DMS79 treated with DMSO at 0.1 percent for 48 hours (cell line): ENCODE measurements at regions not wholly inside any gene's neighbourhood (a gene's known extent, or its start where the extent isn't known, plus 50 kb on each side); places are given as distances from the start of the nearest gene placed in this dataset.

Experiments
- DNase-seq: peaks from one replicate; lab custom pipeline; 2025; lab: John Stamatoyannopoulos, UW

DNA sequence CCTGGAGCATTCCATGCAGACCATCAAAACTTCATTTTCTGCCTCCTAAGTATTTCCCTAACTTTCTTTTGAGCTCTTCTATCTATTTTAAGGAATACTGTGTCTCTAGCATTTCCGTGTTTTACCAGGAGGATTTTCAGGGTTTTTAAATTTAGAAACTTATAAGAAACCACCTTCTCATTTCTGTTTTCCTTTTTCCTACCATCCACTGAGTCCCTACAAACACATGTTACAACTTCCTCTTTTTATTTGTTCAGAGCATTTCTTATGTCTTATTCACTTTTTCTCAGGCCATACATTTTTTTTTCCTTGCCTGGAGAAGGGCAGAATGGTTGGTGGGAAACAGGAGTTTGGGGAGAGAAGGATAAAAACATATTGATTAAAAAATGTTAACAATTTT is 130.0 kb upstream of the BMP5 start:
- no peak for DNase-seq

DNA sequence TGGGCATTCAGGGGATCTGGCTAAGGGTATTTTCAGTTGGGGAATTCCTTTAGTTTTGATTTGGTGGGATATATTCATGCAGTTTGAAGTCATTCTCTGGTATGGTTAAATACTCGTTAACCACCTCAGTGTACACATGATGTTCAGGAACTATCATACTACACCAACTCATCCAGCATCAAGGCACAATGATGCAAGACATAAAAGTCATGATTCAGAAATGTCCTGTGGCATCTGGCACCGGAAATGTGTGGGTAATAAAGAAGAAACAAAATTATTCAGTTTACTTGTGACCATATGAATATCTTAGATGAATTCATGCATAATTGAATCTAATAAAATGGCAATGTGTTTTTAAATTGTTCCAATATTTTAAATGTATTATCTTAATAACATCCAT is 129.0 kb upstream of the BMP5 start:
- DNase-seq, result no peak

GRCh38 chr6:56003616-56004015 is 128.2 kb upstream of the BMP5 start:
- DNase-seq, result no peak

GRCh38 chr6:56002336-56002735 is 126.9 kb upstream of the BMP5 start:
- no peak for DNase-seq

DNA sequence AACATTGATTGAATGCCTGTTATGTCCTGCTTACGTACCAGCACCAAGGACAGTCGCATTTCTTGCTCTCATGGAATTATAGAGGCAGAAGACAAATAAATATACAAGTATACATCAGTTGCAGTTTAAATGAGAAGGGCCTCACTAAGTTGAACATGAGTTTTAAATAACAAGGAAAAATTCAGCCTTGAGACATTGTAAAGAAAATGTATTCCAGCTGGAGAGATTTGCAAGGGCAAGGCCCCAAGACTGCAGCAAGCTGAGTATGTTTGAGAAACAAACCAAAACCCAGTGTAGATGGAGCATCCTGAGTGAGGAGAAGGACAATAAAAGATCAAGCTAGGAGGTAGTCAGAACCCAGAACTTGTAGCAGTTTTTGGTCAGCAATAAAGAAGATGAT is 123.2 kb upstream of the BMP5 start:
- no peak for DNase-seq

- DNase-seq, result no peak
Measured at GRCh38 chr6:55997223-55997874, 122.0 kb upstream of the BMP5 start.

- no peak for DNase-seq
Measured at GRCh38 chr6:55994531-55994930, 119.1 kb upstream of the BMP5 start.

DNA sequence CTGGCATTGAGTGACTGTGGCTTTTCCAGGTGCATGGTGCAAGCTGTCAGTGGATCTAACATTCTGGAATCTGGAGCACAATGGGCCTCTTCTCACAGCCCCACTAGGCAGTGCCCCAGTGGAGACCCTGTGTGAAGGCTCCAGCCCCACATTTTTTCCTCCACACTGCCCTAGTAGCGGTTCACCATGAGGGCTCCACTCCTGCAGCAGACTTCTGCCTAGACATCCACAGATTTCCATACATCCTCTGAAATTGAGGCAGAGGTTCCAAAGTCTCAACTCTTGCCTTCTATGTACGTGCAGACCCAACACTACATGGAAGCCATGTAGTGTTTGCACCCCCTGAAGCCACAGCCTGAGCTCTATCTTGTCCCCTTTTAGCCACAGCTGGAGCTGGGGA is 118.0 kb upstream of the BMP5 start:
- no peak for DNase-seq

DNA sequence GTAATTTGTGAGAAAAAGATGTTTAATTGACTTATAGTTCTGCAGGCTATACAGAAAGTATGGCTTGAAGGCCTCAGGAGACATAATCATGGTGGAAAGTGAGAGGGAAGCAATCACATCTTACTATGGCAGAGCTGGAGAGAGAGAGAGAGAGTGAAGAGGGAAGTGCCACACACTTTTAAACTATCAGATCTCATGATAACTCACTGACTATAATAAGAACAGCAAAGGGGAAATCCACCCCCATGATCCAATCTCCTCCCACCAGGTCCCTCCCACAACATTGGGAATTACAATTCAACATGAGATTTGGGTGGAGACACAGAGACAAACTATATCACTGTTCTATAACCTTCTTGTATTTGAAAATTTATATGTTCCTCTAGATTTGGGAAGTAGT is 117.2 kb upstream of the BMP5 start:
- DNase-seq, result no peak

GRCh38 chr6:55985309-55985708 is 109.9 kb upstream of the BMP5 start:
- DNase-seq, result no peak

DNA sequence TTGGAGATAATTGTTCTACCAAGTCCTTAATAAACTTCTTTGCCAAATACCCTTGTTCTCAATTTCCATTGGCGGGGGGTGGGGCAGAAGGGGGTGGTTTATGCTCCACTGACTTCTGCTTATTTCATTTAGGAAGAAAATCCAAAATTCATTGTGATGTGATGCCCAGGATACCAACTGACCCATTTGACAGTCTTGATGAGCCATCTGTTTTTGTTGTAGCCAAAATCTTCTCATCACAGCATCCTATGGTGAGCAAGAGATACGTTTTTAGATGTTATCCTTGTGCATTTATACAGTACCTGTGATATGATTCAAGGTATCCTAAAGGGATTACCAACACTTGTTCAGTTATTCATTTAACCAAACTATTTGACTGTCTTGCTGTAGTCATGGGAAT is 108.5 kb upstream of the BMP5 start:
- no peak for DNase-seq

DNA sequence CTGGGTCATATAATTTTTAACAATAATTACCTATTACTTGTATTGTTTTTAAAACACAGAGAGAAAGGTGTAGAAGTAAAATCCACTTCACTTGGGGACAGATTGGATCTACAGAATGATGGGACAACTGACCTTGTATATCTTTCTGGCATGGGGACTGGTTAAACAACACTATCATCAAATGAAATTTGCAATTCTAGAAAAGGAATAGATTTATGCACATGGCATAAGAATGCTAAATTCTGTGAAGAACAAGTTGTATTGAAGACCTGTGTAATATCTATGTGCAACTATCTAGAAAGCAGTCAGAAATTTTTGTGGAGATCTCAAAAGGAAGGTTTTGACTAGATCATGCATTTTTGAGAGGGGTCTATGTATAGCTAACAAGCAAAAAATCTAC is 106.3 kb upstream of the BMP5 start:
- no peak for DNase-seq

DNA sequence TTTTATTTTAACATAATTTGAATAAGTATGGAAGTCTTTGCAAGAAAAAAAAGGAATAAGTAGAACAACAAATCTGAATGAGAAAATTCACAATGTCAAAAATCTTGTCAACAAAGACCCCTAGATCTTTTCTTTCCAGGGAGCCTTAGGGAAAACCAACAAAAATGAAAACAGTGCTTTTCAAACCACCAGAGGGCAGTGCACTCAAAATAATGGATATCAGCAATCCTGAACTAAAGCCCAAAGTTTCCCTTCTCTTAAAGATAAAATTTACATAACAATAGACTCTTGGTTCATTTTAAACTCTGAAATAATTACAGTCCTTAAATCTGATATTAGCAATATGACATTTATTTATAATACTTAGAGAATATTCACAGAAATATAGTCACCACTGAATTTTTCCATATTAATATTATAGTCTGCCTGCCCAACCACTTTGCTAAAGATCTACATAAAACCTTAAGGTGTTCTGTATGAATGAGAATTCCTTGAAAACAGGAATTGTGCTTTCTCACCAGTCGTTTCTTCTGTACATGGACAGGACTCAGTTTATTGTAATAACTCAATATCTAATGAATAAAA is 105.3 kb upstream of the BMP5 start:
- DNase-seq, result peak; percentile 58

DNA sequence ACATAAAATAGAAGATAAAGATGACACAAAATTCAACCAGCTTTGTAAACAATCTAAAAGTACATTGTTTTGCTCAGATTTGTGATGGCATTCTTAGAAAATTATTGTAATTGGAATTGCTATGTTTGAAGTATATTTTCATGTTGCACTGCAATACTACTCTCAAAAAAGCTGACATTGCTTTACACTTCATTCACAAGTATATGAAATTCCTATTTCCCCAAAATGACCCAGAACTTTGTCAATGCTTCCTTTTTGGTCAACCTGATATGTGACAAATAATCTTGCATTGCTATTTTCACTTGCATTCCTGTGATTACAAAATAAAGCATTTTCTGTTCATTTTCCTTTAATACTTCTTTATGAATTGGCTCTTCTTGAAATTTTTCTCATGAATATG is 104.1 kb upstream of the BMP5 start:
- DNase-seq, result no peak

DNA sequence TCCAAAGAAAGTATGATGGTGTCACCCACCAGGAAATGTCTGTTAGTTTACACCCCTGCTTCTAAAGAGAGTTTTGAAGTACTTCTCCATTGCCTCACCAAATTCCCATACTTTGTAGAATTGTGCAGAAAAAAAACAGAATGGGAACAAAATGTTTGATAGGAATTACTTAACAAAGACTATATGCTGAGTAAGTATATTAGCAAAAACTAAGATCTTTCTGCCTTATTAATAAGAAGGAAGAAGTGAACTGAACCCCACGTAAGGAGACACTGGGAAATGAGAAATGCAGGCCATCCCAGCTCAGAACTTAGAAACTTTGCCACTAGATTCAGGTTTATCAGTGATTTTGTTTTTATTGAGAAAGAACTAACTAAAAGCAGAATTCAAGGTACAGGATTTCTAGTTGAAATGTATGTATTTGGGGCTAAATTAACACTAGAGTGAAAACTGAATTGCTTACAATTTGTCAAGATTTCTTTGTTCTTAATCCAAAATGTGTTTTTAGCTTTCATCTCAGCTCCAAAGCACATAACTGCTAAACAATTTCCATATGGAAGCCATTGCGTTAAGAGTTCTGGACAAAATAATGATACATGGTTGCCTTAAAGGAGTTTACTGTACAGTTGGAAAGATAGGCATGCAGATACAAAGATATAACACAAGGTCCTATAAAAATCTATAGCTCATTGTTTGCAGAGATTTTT is 102.7 kb upstream of the BMP5 start:
- no peak for DNase-seq

GRCh38 chr6:55974688-55975087 is 99.3 kb upstream of the BMP5 start:
- DNase-seq, result no peak

DNA sequence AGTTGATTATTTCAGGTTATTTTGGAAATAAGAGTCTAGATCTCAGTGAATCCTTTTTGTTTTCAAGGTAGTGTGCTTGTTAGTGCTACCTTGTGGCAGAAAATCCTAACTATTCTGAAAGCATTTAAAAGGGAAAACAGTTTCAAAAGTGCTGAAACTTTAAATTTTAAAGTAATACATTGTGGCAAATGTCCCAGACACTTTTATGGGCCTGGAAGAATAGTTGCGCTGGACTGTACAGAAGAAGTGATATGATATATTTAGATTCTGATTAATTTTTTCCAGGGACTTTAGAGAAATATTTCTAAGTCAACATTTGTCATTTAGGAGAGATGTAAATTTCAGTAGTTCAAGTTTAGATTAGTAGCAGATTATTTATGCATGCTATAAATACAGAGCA is 96.7 kb upstream of the BMP5 start:
- DNase-seq, result no peak

DNA sequence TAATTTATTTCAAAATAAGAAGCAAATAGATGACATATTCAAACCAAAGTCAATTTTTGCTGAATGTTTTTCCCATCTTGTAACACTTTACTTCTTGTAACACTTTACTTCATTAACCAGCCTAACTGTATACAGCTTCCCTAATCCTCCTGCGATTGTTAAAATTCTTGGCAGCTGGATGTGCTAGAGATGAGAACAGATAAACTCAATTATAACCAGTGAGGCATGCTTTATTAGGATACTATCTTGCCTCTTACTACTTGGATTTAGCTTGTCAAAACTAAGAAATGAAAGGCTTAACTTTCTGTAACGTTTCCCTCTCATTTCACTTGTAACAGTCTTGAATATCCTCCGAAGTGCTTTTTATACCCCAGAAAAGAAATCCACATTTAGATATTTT is 94.1 kb upstream of the BMP5 start:
- DNase-seq, result no peak

DNA sequence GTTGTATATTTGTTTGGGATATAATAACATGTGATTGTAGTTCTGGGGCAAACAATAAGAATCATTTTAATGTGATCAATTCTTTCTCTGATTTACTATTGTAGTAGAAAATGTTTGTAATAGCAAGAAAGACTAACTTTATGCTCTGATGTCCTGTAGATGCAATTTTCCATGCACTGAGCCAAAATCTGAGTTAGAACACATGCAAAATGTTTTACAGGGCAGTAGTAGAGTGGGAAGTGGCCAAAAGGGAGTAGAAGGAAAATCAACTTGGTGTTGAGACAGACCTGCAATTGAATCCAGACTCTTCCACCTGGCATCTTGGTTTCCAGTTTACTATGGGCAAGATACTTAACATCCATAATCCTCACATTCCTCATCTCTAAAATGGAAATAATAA is 93.5 kb upstream of the BMP5 start:
- no peak for DNase-seq

DNA sequence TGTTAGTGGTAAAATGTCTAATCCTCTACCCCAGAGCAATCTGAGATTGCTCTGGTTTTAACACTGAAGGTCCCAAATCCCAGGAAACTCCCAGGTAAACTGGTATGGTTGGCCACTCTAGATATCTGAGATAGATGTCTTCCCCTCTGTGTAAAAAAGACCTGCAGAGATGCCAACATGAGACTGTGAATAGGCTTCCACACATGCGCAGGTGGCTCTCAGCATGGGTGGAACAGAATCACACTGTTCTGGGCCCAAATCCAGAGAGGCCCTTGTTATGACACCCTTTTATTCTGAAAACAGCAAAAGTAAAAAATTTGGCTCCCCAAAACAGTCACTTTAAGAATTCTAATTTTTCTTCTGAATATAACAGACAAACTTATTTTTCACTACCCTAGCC is 88.7 kb upstream of the BMP5 start:
- DNase-seq, result no peak

- no peak for DNase-seq
Measured at GRCh38 chr6:55963301-55963700, 87.9 kb upstream of the BMP5 start.

DNA sequence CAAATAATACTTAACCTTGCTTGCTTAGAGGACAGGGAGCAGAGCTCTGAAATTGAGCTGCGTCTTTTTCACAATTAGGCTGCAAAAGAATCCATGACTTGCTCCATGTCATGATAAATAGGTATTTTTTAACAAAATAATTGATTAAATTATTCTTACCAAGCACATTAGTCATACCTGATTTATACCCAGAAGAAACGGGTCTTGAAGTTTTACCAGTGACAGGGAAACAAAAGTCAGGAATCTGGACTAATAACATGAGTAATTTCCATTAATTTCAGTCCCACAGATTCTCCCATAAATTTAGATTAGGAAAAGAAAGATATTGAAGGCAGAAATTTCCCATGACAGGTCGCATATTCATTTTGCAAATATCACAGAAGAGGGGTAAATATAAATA is 85.0 kb upstream of the BMP5 start:
- DNase-seq, result no peak

GRCh38 chr6:55958790-55959189 is 83.4 kb upstream of the BMP5 start:
- no peak for DNase-seq

- no peak for DNase-seq
Measured at GRCh38 chr6:55957961-55958422, 82.6 kb upstream of the BMP5 start.
